ENCODE measurements at regions not wholly inside any gene's neighbourhood (a gene's known extent, or its start where the extent isn't known, plus 50 kb on each side); places are given as distances from the start of the nearest gene placed in this dataset.

DNA sequence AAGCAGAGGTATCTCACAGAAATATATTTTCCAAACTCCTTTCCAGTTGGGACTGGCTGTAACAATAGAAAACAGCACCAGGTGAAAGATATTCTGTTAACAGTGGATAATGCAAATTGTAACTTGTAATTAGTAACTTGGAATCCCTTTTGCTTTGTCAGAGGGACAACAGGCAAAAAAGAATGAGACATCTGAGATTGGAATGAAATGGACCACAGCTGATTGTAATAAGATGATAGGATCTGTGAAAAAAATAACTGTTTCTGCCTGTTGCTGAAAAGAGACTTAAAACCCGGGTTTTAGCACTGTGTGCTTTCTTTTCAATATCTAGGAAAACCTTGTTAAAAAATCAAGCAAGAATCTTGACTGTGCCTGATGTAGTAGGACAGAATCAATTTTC is 655.7 kb downstream of the METTL15 start:
- Histone ChIP-seq H3K36me3 (ENCODE audit: low read length) (no peaks in the 10 kb centered on the region), H3K9me2 (replicated peaks; ENCODE audit: insufficient read depth, low read length) (no peaks in the 10 kb centered on the region), H3F3A (ENCODE audit: insufficient read depth) (no peaks in the 10 kb centered on the region), H3K27me3 (ENCODE audit: low read length) (no peaks in the 10 kb centered on the region), H3K79me2 (ENCODE audit: insufficient read depth, low read length) (no peaks in the 10 kb centered on the region), H3K27ac (ENCODE audit: low read depth, low read length) (no peak overlapping the region), H3K9ac (ENCODE audit: low read length) (no peak overlapping the region), H2AFZ (ENCODE audit: low read depth, low read length, severe bottlenecking) (no peak overlapping the region), H3K4me3 (ENCODE audit: insufficient read depth, low read length, poor library complexity, severe bottlenecking) (no peak overlapping the region), H3K4me2 (ENCODE audit: low read depth, low read length, poor library complexity, severe bottlenecking) (no peak overlapping the region), H4K20me1 (ENCODE audit: low read depth, low read length) (no peaks in the 10 kb centered on the region), H3K9me3 (ENCODE audit: insufficient read depth, low read length) (no peaks in the 10 kb centered on the region)
- TF ChIP-seq CTCF (IDR thresholded peaks at IDR 0.05; ENCODE audit: insufficient read depth, low read length, poor library complexity, severe bottlenecking) = no peak
- TF ChIP-seq EZH2phosphoT487 (conservative IDR thresholded peaks at IDR 0.05; ENCODE audit: low read length) = no peak

DNA sequence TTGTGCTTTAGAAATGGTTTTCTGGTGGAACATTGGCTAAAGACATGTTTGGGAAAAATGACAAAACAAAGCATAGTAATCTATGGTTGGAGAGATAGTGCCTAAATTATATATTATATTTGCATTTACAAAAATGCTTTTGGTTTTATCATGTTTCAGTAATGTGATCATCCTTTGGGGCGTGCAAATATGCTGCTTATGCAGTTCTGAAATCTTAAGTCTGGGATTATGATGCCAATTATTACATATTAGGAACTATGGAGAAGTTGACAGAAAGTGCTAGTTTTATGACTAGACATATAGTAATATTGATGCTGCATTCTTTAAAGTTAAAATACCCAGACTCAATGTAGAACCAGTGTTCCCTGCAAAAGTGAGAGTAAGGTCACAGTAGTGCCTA is 655.0 kb downstream of the METTL15 start:
- TF ChIP-seq EZH2phosphoT487 (conservative IDR thresholded peaks at IDR 0.05; ENCODE audit: low read length) = no peak
- TF ChIP-seq CTCF (IDR thresholded peaks at IDR 0.05; ENCODE audit: insufficient read depth, low read length, poor library complexity, severe bottlenecking) = no peak
- Histone ChIP-seq H3K27me3 (ENCODE audit: low read length) (no peaks in the 10 kb centered on the region), H3K27ac (ENCODE audit: low read depth, low read length) (no peak overlapping the region), H3K9ac (ENCODE audit: low read length) (no peak overlapping the region), H3K4me3 (ENCODE audit: insufficient read depth, low read length, poor library complexity, severe bottlenecking) (no peak overlapping the region), H3K9me2 (replicated peaks; ENCODE audit: insufficient read depth, low read length) (no peaks in the 10 kb centered on the region), H3K36me3 (ENCODE audit: low read length) (no peaks in the 10 kb centered on the region), H3K79me2 (ENCODE audit: insufficient read depth, low read length) (no peaks in the 10 kb centered on the region), H4K20me1 (ENCODE audit: low read depth, low read length) (no peaks in the 10 kb centered on the region), H2AFZ (ENCODE audit: low read depth, low read length, severe bottlenecking) (no peak overlapping the region), H3F3A (ENCODE audit: insufficient read depth) (no peaks in the 10 kb centered on the region), H3K9me3 (ENCODE audit: insufficient read depth, low read length) (no peaks in the 10 kb centered on the region), H3K4me2 (ENCODE audit: low read depth, low read length, poor library complexity, severe bottlenecking) (no peak overlapping the region)

DNA sequence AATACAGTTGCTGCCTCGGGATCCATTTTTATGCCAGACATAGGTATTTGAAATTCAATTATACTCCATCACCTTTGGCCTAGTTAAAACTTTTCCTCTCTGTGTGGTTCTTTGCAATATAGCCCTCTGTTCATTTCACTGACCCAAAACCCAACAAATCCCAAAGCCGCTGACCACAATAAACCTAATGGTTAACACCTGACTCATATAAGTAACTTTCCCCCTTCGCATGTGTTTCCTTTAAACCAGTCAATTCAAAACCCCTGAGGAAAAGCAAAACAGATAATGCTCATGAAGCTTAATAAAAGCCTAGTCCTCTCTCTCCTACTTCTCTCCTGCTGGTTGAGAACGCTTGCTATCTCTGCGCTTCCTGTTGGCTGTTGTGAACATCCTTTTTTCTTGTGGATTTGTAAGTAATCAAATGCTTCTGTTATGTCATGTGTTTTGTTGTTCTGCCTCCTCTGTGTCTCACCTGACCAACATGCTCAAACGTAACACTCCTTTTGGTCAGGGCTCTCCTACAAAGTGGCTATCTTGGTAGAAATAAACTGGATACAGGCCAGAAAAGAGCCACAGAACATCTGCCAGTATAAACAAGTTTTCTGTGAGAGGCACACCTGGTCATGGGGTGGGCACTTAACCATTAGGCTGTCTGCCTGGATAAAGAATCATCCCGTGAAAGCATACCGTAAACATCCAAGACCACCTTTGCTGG is 652.6 kb downstream of the METTL15 start:
- Histone ChIP-seq H2AFZ (ENCODE audit: low read depth, low read length, severe bottlenecking) (no peak overlapping the region), H3K27ac (ENCODE audit: low read depth, low read length) (no peak overlapping the region), H3F3A (ENCODE audit: insufficient read depth) (no peaks in the 10 kb centered on the region)

More for the DNA sequence above, 652.6 kb downstream of the METTL15 start:
- no peak for TF ChIP-seq EZH2phosphoT487 (conservative IDR thresholded peaks at IDR 0.05; ENCODE audit: low read length)
- no peak for TF ChIP-seq CTCF (IDR thresholded peaks at IDR 0.05; ENCODE audit: insufficient read depth, low read length, poor library complexity, severe bottlenecking)
- Histone ChIP-seq H3K79me2 (ENCODE audit: insufficient read depth, low read length) (no peaks in the 10 kb centered on the region), H3K9me3 (ENCODE audit: insufficient read depth, low read length) (no peaks in the 10 kb centered on the region), H3K4me3 (ENCODE audit: insufficient read depth, low read length, poor library complexity, severe bottlenecking) (no peak overlapping the region), H3K27me3 (ENCODE audit: low read length) (no peaks in the 10 kb centered on the region), H3K36me3 (ENCODE audit: low read length) (no peaks in the 10 kb centered on the region), H3K9ac (ENCODE audit: low read length) (no peak overlapping the region), H4K20me1 (ENCODE audit: low read depth, low read length) (no peaks in the 10 kb centered on the region), H3K9me2 (replicated peaks; ENCODE audit: insufficient read depth, low read length) (no peaks in the 10 kb centered on the region), H3K4me2 (ENCODE audit: low read depth, low read length, poor library complexity, severe bottlenecking) (no peak overlapping the region)

Measured in SU-DHL-6 (cell line).